Ovary (tissue), 3 donors: ENCODE measurements at regions not wholly inside any gene's neighbourhood (a gene's known extent, or its start where the extent isn't known, plus 50 kb on each side); places are given as distances from the start of the nearest gene placed in this dataset.

ENCODE experiments used
- EP300 ChIP-seq: sonication (generic); formaldehyde crosslinking; IDR thresholded peaks from one replicate; pipeline ENCODE4 v1.6.1; 2017; ENCODE audit warnings: antibody characterized with exemption
- POLR2A ChIP-seq: fragments of 450-650 bp; IDR thresholded peaks from one replicate; pipeline ENCODE4 v1.6.1; 2017; ENCODE audit warnings: antibody characterized with exemption, mild to moderate bottlenecking, moderate library complexity
- TF ChIP-seq, protein P1 (sequence below), 3 donors: fragments of 450-650 bp in 2 of 3; fragments of 200-600 bp in 1 of 3; IDR thresholded peaks; one replicate each; pipeline versions ENCODE4 v1.5.1 to v1.8.0; 2016 to 2022; ENCODE audit warnings: antibody characterized with exemption in 3 of 3, mild to moderate bottlenecking in 1 of 3
- donor health status: DM: no; HTN: no; CAD: no.

DNA sequence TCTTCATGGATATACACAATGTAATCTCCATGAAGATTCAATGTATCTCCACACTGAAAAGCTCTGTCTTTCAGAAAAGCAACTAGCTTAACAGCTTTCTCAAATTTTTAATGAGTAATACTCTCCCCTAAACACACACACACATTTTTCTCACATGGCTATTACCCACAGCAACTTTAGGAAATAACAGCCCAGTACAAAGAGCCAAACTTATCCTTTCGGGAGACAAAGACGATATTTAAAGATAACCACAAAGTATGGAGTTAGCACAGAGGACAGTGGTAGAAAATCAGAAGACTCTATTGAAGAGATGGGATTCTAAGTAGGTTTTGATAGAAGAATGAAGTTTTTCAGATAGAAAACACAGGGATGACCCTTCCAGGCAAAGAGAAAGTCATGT lies 394.9 kb upstream of the TRIB2 start:
- TF ChIP-seq, protein P1, sequence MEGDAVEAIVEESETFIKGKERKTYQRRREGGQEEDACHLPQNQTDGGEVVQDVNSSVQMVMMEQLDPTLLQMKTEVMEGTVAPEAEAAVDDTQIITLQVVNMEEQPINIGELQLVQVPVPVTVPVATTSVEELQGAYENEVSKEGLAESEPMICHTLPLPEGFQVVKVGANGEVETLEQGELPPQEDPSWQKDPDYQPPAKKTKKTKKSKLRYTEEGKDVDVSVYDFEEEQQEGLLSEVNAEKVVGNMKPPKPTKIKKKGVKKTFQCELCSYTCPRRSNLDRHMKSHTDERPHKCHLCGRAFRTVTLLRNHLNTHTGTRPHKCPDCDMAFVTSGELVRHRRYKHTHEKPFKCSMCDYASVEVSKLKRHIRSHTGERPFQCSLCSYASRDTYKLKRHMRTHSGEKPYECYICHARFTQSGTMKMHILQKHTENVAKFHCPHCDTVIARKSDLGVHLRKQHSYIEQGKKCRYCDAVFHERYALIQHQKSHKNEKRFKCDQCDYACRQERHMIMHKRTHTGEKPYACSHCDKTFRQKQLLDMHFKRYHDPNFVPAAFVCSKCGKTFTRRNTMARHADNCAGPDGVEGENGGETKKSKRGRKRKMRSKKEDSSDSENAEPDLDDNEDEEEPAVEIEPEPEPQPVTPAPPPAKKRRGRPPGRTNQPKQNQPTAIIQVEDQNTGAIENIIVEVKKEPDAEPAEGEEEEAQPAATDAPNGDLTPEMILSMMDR (IDR thresholded peaks at IDR 0.05): no peak
- TF ChIP-seq POLR2A (no peak), EP300 (no peak)
